HCT116 (cell line): ENCODE measurements at regions not wholly inside any gene's neighbourhood (a gene's known extent, or its start where the extent isn't known, plus 50 kb on each side); places are given as distances from the start of the nearest gene placed in this dataset.

Experiments used
- ATAC-seq: fragments of 200-7000 bp; cut with Tn5 transposase; 2 replicates; pipeline ENCODE4 v1.9.1; 2020; ENCODE audit warnings: mild to moderate bottlenecking, moderate library complexity
- BruUV-seq: library from RNA; stranded (reverse); fragments of 400-500 nt; replicated peaks from 2 replicates; lab custom pipeline; 2021; lab: Mats Ljungman, UMichigan
- CTCF ChIA-PET: fragments of 300-600 bp; sonication (Branson Sonifier 250); formaldehyde crosslinking; loops from one replicate; lab custom pipeline; 2021; ENCODE audit warnings: antibody characterized with exemption; lab: Charles Lee
- POLR2A ChIA-PET: fragments of 300-600, 350-600 bp; sonication (Branson Sonifier 250); formaldehyde crosslinking; loops from one replicate; lab custom pipeline; 2021; ENCODE audit warnings: antibody characterized with exemption; lab: Charles Lee
- RAD21 ChIA-PET, 2 experiments: fragments of 300-600 bp; sonication (Branson Sonifier 250); formaldehyde crosslinking; loops; one replicate each; lab custom pipeline; 2023; ENCODE audit warnings: low total read pairs in 2 of 2; ENCODE audit not compliant: uncharacterized antibody in 2 of 2, unreplicated experiment in 2 of 2, low non-redundant PET in 1 of 2; lab: Charles Lee
- DNase-seq: peaks from one replicate; pipeline ENCODE4 v3.0.0-alpha.2; 2010; ENCODE audit warnings: low read depth, low spot score
- H2AFZ ChIP-seq: fragments of 200-600 bp; shearing (Covaris generic), sonication (generic); 2 replicates; pipeline ENCODE4 v1.6.1; 2017; ENCODE audit warnings: low read depth, mixed run types, mixed read lengths, antibody characterized with exemption, low read length; ENCODE audit not compliant: poor library complexity, severe bottlenecking
- H3K27ac ChIP-seq: 2 replicates; pipeline ENCODE4 v1.5.1; 2012; ENCODE audit warnings: low read depth, low read length
- H3K27me3 ChIP-seq: fragments of 200-600 bp; sonication (generic); 2 replicates; pipeline ENCODE4 v1.6.1; 2016; ENCODE audit warnings: mixed run types, low read length, mixed read lengths; ENCODE audit not compliant: insufficient read depth
- H3K36me3 ChIP-seq, 2 experiments: fragments of 200-500 bp in 1 of 2; fragments of 200-600 bp in 1 of 2; sonication (Bioruptor generic) in 1 of 2; sonication (generic) in 1 of 2; 2 replicates each; pipeline versions ENCODE4 v1.5.1 to v1.6.1; 2014 to 2016; ENCODE audit warnings: low read length in 2 of 2, inconsistent platforms in 1 of 2, mixed read lengths in 1 of 2, mixed run types in 1 of 2; ENCODE audit not compliant: insufficient read depth in 2 of 2, control insufficient read depth in 1 of 2
- H3K4me1 ChIP-seq, 2 experiments: fragments of 200-600 bp in 1 of 2; sonication (generic) in 1 of 2; 2 replicates each; pipeline versions ENCODE4 v1.5.1 to v1.6.1; 2012 to 2017; ENCODE audit warnings: low read length in 2 of 2, inconsistent platforms in 1 of 2, mild to moderate bottlenecking in 1 of 2, mixed read lengths in 1 of 2, mixed run types in 1 of 2, moderate library complexity in 1 of 2; ENCODE audit not compliant: insufficient read depth in 2 of 2, control insufficient read depth in 1 of 2
- H3K4me2 ChIP-seq: fragments of 200-600 bp; sonication (generic); 2 replicates; pipeline ENCODE4 v1.6.1; 2017; ENCODE audit warnings: mixed run types, low read length, mixed read lengths
- H3K4me3 ChIP-seq, 2 experiments: fragments of 200-600 bp in 1 of 2; sonication (generic) in 1 of 2; replicated peaks in 1 of 2; 2 replicates each; pipeline ENCODE4 v1.5.1; 2011 to 2016; ENCODE audit warnings: low read length in 2 of 2, control low read depth in 1 of 2, low read depth in 1 of 2, mild to moderate bottlenecking in 1 of 2, mixed read lengths in 1 of 2, mixed run types in 1 of 2
- H3K79me2 ChIP-seq: fragments of 200-600 bp; sonication (generic); 2 replicates; pipeline ENCODE4 v1.6.1; 2017; ENCODE audit warnings: mild to moderate bottlenecking, mixed run types, low read length, moderate library complexity, mixed read lengths; ENCODE audit not compliant: insufficient read depth
- H3K9ac ChIP-seq: fragments of 200-600 bp; sonication (generic); 2 replicates; pipeline ENCODE4 v1.6.1; 2016; ENCODE audit warnings: low read length, mixed read lengths
- H3K9me2 ChIP-seq: fragments of 200-600 bp; sonication (generic), shearing (Covaris generic); 2 replicates; pipeline ENCODE4 v1.6.1; 2017; ENCODE audit warnings: mixed run types, mild to moderate bottlenecking, moderate library complexity; ENCODE audit not compliant: insufficient read depth
- H3K9me3 ChIP-seq, 2 experiments: fragments of 200-500 bp in 1 of 2; fragments of 200-600 bp in 1 of 2; sonication (Bioruptor generic) in 1 of 2; sonication (generic) in 1 of 2; 2 replicates each; pipeline ENCODE4 v1.6.1; 2014 to 2017; ENCODE audit warnings: low read length in 2 of 2, mixed read lengths in 2 of 2, inconsistent platforms in 1 of 2, low read depth in 1 of 2, mild to moderate bottlenecking in 1 of 2, mixed run types in 1 of 2, moderate library complexity in 1 of 2; ENCODE audit not compliant: control insufficient read depth in 1 of 2, insufficient read depth in 1 of 2
- H4K20me1 ChIP-seq: fragments of 200-600 bp; sonication (generic), shearing (Covaris generic); 2 replicates; pipeline ENCODE4 v1.6.1; 2017; ENCODE audit warnings: mixed run types, mild to moderate bottlenecking, moderate library complexity; ENCODE audit not compliant: insufficient read depth
- ATF3 ChIP-seq: IDR thresholded peaks from 2 replicates; pipeline ENCODE4 v1.6.1; 2012
- CEBPB ChIP-seq: IDR thresholded peaks from 2 replicates; pipeline ENCODE4 v1.6.1; 2012; ENCODE audit warnings: low read depth
- EZH2 ChIP-seq: fragments of 200-600 bp; sonication (generic); IDR thresholded peaks from 2 replicates; pipeline ENCODE4 v1.6.1; 2017; ENCODE audit warnings: antibody characterized with exemption, mixed run types
- FOSL1 ChIP-seq: IDR thresholded peaks from 2 replicates; pipeline ENCODE4 v1.6.1; 2012; ENCODE audit warnings: low read depth
- MAX ChIP-seq: IDR thresholded peaks from 2 replicates; pipeline ENCODE4 v1.6.1; 2012
- POLR2A ChIP-seq: IDR thresholded peaks from 2 replicates; pipeline ENCODE4 v1.7.0; 2011; ENCODE audit warnings: borderline replicate concordance; ENCODE audit not compliant: insufficient read depth, insufficient read length; ENCODE audit errors: extremely low read depth
- RAD21 ChIP-seq: IDR thresholded peaks from 2 replicates; pipeline ENCODE4 v1.6.1; 2012; ENCODE audit warnings: low read depth, mild to moderate bottlenecking
- SIN3A ChIP-seq: IDR thresholded peaks from 2 replicates; pipeline ENCODE4 v1.6.1; 2012; ENCODE audit warnings: low read depth
- TCF7L2 ChIP-seq: IDR thresholded peaks from 2 replicates; pipeline ENCODE4 v1.7.0; 2011; ENCODE audit warnings: borderline replicate concordance, inconsistent platforms; ENCODE audit not compliant: insufficient read depth, insufficient read length; ENCODE audit errors: extremely low read depth
- YY1 ChIP-seq: IDR thresholded peaks from 2 replicates; pipeline ENCODE4 v1.6.1; 2011; ENCODE audit warnings: low read length, low read depth, moderate library complexity, mild to moderate bottlenecking; ENCODE audit not compliant: insufficient replicate concordance; ENCODE audit errors: extremely low read depth
- ZBTB33 ChIP-seq: IDR thresholded peaks from 2 replicates; pipeline ENCODE4 v1.6.1; 2011; ENCODE audit warnings: mild to moderate bottlenecking, low read length, moderate library complexity; ENCODE audit not compliant: insufficient replicate concordance; ENCODE audit errors: extremely low read depth
- ZFX ChIP-seq: fragments of 450-650 bp; IDR thresholded peaks from 2 replicates; pipeline ENCODE4 v1.6.1; 2017
- ZNF274 ChIP-seq: fragments of 200-500 bp; sonication (Bioruptor generic); IDR thresholded peaks from 2 replicates; pipeline ENCODE4 v1.6.1; 2014; ENCODE audit warnings: mild to moderate bottlenecking, low read depth, low read length, inconsistent platforms
- intact Hi-C: fragments of 100-400 bp; cut with micrococcal nuclease; formaldehyde crosslinking; loops from 2 replicates; pipeline ENCODE4 v1.10.0; 2022
- TF ChIP-seq, protein P1 (sequence below): IDR thresholded peaks from 2 replicates; pipeline ENCODE4 v1.6.1; 2012; ENCODE audit warnings: low read depth

- Histone ChIP-seq H3K27me3 (no peaks in the 10 kb centered on the region), H3K9me3 (no peaks in the 10 kb centered on the region), H3K79me2 (no peaks in the 10 kb centered on the region), H3K4me3 (no peak overlapping the region), H3K27ac (no peak overlapping the region), H3K9me2 (no peaks in the 10 kb centered on the region), H2AFZ (no peak overlapping the region), H4K20me1 (no peaks in the 10 kb centered on the region), H3K4me1 (no peaks in the 10 kb centered on the region), H3K36me3 (no peaks in the 10 kb centered on the region), H3K9ac (no peak overlapping the region), H3K4me2 (no peak overlapping the region)
- intact Hi-C loops = no loop called here
- ATAC-seq (no peak), DNase-seq (no peak)
- POLR2A ChIA-PET = no interaction called here
- TF ChIP-seq FOSL1 (no peak), ATF3 (no peak), TCF7L2 (no peak), EZH2 (no peak), POLR2A (no peak), ZFX (no peak), SIN3A (no peak), CEBPB (no peak), ZNF274 (no peak), ZBTB33 (no peak), MAX (no peak), YY1 (no peak), RAD21 (no peak)
- TF ChIP-seq, protein P1, sequence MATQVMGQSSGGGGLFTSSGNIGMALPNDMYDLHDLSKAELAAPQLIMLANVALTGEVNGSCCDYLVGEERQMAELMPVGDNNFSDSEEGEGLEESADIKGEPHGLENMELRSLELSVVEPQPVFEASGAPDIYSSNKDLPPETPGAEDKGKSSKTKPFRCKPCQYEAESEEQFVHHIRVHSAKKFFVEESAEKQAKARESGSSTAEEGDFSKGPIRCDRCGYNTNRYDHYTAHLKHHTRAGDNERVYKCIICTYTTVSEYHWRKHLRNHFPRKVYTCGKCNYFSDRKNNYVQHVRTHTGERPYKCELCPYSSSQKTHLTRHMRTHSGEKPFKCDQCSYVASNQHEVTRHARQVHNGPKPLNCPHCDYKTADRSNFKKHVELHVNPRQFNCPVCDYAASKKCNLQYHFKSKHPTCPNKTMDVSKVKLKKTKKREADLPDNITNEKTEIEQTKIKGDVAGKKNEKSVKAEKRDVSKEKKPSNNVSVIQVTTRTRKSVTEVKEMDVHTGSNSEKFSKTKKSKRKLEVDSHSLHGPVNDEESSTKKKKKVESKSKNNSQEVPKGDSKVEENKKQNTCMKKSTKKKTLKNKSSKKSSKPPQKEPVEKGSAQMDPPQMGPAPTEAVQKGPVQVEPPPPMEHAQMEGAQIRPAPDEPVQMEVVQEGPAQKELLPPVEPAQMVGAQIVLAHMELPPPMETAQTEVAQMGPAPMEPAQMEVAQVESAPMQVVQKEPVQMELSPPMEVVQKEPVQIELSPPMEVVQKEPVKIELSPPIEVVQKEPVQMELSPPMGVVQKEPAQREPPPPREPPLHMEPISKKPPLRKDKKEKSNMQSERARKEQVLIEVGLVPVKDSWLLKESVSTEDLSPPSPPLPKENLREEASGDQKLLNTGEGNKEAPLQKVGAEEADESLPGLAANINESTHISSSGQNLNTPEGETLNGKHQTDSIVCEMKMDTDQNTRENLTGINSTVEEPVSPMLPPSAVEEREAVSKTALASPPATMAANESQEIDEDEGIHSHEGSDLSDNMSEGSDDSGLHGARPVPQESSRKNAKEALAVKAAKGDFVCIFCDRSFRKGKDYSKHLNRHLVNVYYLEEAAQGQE = no peak
- RAD21 ChIA-PET = no interaction called here
- no TSS peak for BruUV-seq
- CTCF ChIA-PET = no interaction called here
Measured at GRCh38 chr2:106020032-106020431, 174.1 kb downstream of the UXS1 start.
